NCI-H1105 treated with DMSO at 0.1 percent for 48 hours (cell line): ENCODE measurements at regions not wholly inside any gene's neighbourhood (a gene's known extent, or its start where the extent isn't known, plus 50 kb on each side); places are given as distances from the start of the nearest gene placed in this dataset.

ENCODE experiments used
- DNase-seq: peaks from one replicate; lab custom pipeline; 2025; lab: John Stamatoyannopoulos, UW

DNA sequence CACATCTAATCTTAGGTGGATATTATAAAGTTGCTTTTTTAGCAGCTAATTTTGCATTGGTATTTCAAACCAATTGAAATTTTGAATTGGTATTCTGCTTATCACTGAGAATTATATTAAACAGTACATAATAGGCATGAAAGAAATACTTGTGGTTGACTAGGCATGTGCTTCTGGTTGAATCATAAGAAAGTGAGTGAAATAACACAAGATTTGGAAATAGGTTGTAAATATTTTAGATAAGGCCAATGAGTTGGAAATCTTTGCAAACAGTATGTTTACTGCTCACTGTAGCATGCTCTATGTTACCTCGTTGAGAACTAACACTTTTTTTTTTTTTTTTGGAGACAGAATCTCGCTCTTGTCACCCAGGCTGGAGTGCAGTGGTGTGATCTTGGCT lies 66.8 kb upstream of the RFC3 start:
- DNase-seq: no peak

- DNase-seq: no peak
Measured at GRCh38 chr13:33752094-33752493, 65.9 kb upstream of the RFC3 start.

- DNase-seq: no peak
Measured at GRCh38 chr13:33752597-33752996, 65.4 kb upstream of the RFC3 start.

GRCh38 chr13:33756929-33757328 lies 61.0 kb upstream of the RFC3 start:
- no peak for DNase-seq

DNA sequence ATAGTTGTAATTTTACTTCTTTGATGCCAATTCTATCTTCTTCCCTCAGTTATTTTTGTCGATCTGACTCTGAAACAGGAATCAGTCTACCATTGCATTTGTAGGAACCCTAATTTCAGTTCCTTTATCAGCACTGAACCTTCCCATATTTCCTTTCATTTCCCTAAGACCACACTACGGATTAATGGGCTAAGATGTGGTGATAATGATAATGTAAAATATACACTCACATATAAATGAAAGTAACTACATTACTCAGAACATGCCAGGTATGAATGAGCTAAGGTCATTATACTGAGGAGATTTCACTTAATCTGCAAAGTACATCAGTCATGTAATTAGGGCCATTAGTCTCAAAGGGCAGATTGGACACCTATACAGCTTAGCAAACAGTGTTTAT lies 60.2 kb upstream of the RFC3 start:
- no peak for DNase-seq

DNA sequence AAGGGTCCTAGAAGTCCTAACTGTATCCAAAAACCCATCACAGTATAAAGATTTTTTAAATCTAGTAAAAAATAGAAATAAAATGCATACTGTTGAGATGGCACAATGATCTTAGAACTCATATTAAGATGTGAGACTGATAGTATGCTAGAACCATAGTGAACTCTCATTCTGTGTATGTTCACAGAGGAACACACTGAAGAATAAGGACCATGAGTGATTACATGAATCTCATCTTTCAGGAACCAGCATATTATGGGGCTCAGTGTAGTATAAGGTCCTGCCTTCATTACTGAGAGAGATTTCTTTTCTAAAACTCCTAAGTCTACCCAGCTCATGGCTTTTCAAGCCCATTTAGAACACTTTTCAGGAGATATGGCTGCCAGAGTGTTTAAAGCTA lies 59.8 kb upstream of the RFC3 start:
- DNase-seq: no peak

- DNase-seq: no peak
Measured at GRCh38 chr13:33761740-33762139, 56.2 kb upstream of the RFC3 start.

DNA sequence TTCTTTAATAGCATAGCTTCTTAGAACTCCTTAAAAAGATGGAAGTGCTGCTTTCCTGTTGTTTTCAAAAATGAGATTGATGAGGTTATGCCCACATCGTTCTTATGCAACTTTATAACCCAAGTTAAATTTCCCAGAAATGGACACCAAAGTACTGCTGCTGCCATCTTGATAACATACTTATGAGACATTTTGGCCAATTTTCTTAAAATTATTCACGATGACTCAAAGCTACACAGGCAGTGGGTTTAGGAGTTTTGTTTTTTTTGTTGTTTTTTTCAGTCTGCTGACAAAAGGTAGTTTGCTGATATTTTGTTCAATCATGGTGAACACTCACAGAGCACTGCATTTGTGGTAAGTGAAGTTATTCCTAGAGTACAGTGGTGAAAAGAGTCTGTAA lies 54.9 kb upstream of the RFC3 start:
- no peak for DNase-seq

GRCh38 chr13:33764716-33765115 lies 53.2 kb upstream of the RFC3 start:
- DNase-seq: peak; percentile 44

DNA sequence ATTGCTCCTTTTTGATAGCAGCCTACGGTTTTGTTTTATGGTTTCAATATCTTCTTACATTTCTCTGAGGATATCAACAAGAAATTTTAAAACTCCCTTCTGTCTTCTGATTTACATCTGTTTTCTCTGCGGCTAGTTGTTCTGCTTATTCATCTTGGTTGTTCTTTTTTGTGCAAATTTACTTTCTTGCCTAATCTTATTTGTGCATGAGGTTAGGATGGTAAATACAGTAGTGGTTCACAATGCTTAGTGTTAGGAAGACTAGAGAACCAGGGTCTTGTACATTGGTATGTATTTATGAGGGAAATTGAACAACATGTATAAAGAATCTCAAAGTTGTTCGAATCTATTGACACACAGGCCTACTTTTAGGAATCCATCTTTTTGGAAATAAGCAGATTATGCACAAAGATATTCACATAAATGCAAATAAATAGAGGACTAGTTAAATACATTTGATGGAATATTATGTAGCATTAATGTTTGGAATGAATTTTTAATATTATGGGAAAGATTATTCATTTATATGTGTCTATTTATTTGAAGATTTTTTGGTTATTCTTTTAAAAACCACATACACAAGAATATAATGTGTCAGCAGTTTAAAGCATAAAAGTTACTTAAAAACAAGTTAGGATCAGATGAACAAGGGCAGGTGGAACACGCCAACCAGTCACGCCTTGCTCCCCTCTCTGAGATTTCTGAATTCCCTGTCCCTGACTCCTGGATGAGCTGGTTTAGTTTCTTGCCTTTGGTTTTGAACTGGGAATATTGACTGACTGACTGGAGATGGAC lies 51.4 kb upstream of the RFC3 start:
- DNase-seq: no peak

- DNase-seq: no peak
Measured at GRCh38 chr13:33767140-33767539, 50.8 kb upstream of the RFC3 start.
